B cell (primary cell): ENCODE measurements at regions not wholly inside any gene's neighbourhood (a gene's known extent, or its start where the extent isn't known, plus 50 kb on each side); places are given as distances from the start of the nearest gene placed in this dataset.

Experiments used
- CTCF ChIP-seq: fragments of 200-600 bp; IDR thresholded peaks from one replicate; pipeline ENCODE4 v1.8.0; 2022; ENCODE audit warnings: antibody characterized with exemption, mild to moderate bottlenecking
- EZH2 ChIP-seq: IDR thresholded peaks from 2 replicates; pipeline ENCODE4 v1.6.1; 2012; ENCODE audit warnings: borderline replicate concordance, low read depth, mild to moderate bottlenecking, moderate library complexity, low read length; ENCODE audit not compliant: insufficient read depth, poor library complexity, severe bottlenecking

GRCh38 chr12:92452763-92453162 lies 250.0 kb upstream of the PLEKHG7 start:
- no peak for TF ChIP-seq CTCF
- TF ChIP-seq EZH2, result no peak
